ENCODE measurements at regions not wholly inside any gene's neighbourhood (a gene's known extent, or its start where the extent isn't known, plus 50 kb on each side); places are given as distances from the start of the nearest gene placed in this dataset.

DNA sequence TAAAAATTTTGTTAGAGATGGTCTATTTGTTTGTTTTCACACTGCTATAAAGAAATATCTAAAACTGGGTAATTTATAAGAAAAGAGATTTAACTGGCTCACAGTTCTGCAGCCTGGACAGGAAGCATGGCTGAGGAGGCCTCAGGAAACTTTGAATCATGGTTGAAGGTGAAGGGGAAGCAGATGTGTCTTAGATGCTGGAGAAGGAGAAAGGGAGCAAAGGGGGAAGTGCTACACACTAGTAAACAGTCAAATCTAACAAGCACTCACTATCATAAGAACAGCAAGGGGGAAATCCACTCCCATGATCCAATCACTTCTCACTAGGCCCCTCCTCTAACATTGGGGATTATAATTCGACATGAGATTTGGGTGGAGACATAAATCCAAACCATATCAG lies 76.8 kb upstream of the COL24A1 start:
- no peak overlapping the region for H3K9ac ChIP-seq (ENCODE audit: low read length in 5 of 5)
- H3K4me3 ChIP-seq (ENCODE audit: low read depth in 1 of 5, low read length in 5 of 5) = no peak overlapping the region
- no peak overlapping the region for H3K27ac ChIP-seq (ENCODE audit: low read depth, low read length)
- no peaks in the 10 kb centered on the region for H3K4me1 ChIP-seq (ENCODE audit: control insufficient read depth in 5 of 5, insufficient read depth in 5 of 5, low read length in 5 of 5)
- no peaks in the 10 kb centered on the region for H3K27me3 ChIP-seq (ENCODE audit: control insufficient read depth in 5 of 5, insufficient read depth in 4 of 5, low read length in 5 of 5)
- no peaks in the 10 kb centered on the region for H3K36me3 ChIP-seq (ENCODE audit: control insufficient read depth in 5 of 5, insufficient read depth in 5 of 5, low read length in 5 of 5)
- H3K9me3 ChIP-seq (ENCODE audit: control insufficient read depth in 5 of 5, low read length in 5 of 5) = peaks cover 0 to 5% (median 2%) of the 10 kb centered on the region in 5 donors

DNA sequence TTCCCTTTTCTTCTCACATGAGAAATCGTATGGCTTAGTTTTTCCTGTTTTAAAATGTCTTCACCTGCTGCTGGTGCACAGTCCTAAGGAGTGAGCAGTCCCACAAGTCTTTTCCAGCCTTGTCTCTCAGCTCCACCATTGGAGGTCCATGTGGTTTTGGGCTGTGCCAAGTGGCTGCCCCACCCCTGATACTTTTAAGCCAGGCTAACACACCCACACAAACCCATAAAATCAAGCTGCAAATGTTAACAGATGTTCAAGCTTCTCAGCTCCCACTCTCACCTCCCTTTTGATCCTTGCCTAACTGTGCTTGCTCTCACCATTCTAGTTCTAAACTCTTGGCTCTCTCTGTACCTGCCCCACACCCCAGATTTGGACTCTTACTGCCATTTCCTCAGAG lies 74.5 kb upstream of the COL24A1 start:
- Histone ChIP-seq H3K27ac (ENCODE audit: low read depth, low read length) (no peak overlapping the region), H3K4me1 (ENCODE audit: control insufficient read depth in 5 of 5, insufficient read depth in 5 of 5, low read length in 5 of 5) (no peaks in the 10 kb centered on the region), H3K9ac (ENCODE audit: low read length in 5 of 5) (no peak overlapping the region), H3K9me3 (ENCODE audit: control insufficient read depth in 5 of 5, low read length in 5 of 5) (peaks cover 0 to 2% (median under 1%) of the 10 kb centered on the region in 5 donors), H3K36me3 (ENCODE audit: control insufficient read depth in 5 of 5, insufficient read depth in 5 of 5, low read length in 5 of 5) (no peaks in the 10 kb centered on the region), H3K27me3 (ENCODE audit: control insufficient read depth in 5 of 5, insufficient read depth in 4 of 5, low read length in 5 of 5) (no peaks in the 10 kb centered on the region), H3K4me3 (ENCODE audit: low read depth in 1 of 5, low read length in 5 of 5) (no peak overlapping the region)

DNA sequence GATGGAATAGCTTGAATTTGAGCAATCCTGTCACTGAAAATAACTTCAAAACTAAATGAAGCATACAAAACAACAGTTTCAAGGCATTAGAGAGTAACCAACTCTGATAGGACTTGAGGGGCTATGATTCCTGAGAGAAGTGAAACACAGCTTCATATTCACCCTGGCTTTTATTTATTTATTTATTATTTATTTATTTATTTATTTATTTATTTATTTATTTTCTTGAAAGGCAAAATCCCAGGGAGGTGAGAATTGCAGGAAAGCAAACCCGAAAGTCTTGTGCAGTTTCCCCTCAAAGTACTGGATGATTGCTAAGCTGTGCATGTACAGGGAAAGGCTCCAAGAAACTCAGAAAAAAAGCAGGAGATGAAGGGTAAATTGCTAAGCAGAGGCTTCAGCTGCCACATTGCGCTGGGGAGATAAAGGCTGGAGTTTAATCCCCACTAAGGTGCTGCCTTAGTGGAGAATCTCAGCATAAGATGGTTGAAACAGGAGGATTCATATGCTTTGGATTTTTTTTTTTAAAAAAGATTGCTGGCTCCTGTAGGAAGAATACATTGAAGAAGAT lies 72.9 kb upstream of the COL24A1 start:
- Histone ChIP-seq H3K9me3 (ENCODE audit: control insufficient read depth in 5 of 5, low read length in 5 of 5) (no peaks in the 10 kb centered on the region), H3K27me3 (ENCODE audit: control insufficient read depth in 5 of 5, insufficient read depth in 4 of 5, low read length in 5 of 5) (no peaks in the 10 kb centered on the region), H3K36me3 (ENCODE audit: control insufficient read depth in 5 of 5, insufficient read depth in 5 of 5, low read length in 5 of 5) (no peaks in the 10 kb centered on the region), H3K9ac (ENCODE audit: low read length in 5 of 5) (no peak overlapping the region), H3K4me1 (ENCODE audit: control insufficient read depth in 5 of 5, insufficient read depth in 5 of 5, low read length in 5 of 5) (no peaks in the 10 kb centered on the region), H3K27ac (ENCODE audit: low read depth, low read length) (no peak overlapping the region), H3K4me3 (ENCODE audit: low read depth in 1 of 5, low read length in 5 of 5) (no peak overlapping the region)

DNA sequence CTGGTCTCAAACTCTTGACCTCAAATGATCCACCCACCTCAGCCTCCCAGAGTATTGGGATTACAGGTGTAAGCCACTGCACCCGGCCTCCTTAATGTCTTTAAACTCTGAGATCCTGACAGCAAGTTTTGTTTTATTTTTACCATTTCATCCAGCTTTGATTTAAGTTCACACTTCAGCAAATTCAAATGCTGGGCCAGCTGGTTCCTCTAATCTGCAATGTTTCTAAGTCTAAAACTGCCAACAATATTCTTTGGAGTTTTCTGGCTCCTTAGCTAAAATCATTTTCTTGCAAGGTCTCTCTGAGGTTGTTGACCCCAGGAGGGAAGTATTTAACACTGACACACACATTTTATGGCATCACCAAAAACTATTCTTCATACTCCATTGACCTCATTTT lies 72.0 kb upstream of the COL24A1 start:
- Histone ChIP-seq H3K36me3 (ENCODE audit: control insufficient read depth in 5 of 5, insufficient read depth in 5 of 5, low read length in 5 of 5) (no peaks in the 10 kb centered on the region), H3K27ac (ENCODE audit: low read depth, low read length) (no peak overlapping the region), H3K4me3 (ENCODE audit: low read depth in 1 of 5, low read length in 5 of 5) (no peak overlapping the region), H3K4me1 (ENCODE audit: control insufficient read depth in 5 of 5, insufficient read depth in 5 of 5, low read length in 5 of 5) (no peaks in the 10 kb centered on the region), H3K9ac (ENCODE audit: low read length in 5 of 5) (no peak overlapping the region), H3K9me3 (ENCODE audit: control insufficient read depth in 5 of 5, low read length in 5 of 5) (no peaks in the 10 kb centered on the region), H3K27me3 (ENCODE audit: control insufficient read depth in 5 of 5, insufficient read depth in 4 of 5, low read length in 5 of 5) (no peaks in the 10 kb centered on the region)

DNA sequence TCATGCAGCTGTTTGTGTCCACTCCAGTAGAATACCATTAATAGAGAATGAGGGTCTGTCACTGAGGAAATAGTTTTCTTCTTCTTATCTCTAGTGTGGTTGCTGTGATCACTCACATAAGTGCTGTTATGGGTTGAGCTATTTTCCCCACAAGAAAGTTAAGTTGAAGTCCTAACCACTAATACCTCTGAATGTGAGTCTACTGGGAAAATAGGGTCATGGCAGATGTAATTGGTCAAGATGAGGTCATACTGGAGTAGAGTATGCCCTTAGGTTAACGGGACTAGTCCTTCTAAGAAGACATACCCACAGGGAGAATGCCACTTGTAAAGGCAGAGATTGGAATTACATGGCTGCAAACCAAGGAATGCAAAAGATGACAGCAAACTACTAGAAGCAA lies 70.5 kb upstream of the COL24A1 start:
- no peaks in the 10 kb centered on the region for H3K27me3 ChIP-seq (ENCODE audit: control insufficient read depth in 5 of 5, insufficient read depth in 4 of 5, low read length in 5 of 5)
- H3K9me3 ChIP-seq (ENCODE audit: control insufficient read depth in 5 of 5, low read length in 5 of 5) = no peaks in the 10 kb centered on the region
- no peak overlapping the region for H3K4me3 ChIP-seq (ENCODE audit: low read depth in 1 of 5, low read length in 5 of 5)
- H3K4me1 ChIP-seq (ENCODE audit: control insufficient read depth in 5 of 5, insufficient read depth in 5 of 5, low read length in 5 of 5) = no peaks in the 10 kb centered on the region
- H3K9ac ChIP-seq (ENCODE audit: low read length in 5 of 5) = no peak overlapping the region
- no peaks in the 10 kb centered on the region for H3K36me3 ChIP-seq (ENCODE audit: control insufficient read depth in 5 of 5, insufficient read depth in 5 of 5, low read length in 5 of 5)
- H3K27ac ChIP-seq (ENCODE audit: low read depth, low read length) = no peak overlapping the region

DNA sequence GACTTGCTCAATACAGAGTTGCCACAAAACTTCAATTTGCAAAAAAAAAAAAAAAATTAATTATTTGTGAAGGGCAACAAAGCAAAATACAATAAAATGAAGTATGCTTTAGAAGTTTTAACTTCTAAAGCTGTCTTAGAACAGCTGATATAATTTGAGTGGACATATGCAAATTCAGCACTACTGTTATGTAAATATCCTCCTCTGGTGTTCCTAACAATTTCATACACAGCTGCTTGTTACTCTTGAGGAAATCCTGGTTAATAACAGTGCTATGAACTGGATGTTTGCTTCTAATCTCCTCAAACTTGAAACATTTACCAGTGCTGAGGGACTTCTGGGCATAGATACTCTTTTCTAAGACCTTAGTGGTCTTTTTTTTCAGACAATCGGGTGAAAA lies 69.6 kb upstream of the COL24A1 start:
- Histone ChIP-seq H3K27ac (ENCODE audit: low read depth, low read length) (no peak overlapping the region), H3K27me3 (ENCODE audit: control insufficient read depth in 5 of 5, insufficient read depth in 4 of 5, low read length in 5 of 5) (no peaks in the 10 kb centered on the region), H3K9ac (ENCODE audit: low read length in 5 of 5) (no peak overlapping the region), H3K4me3 (ENCODE audit: low read depth in 1 of 5, low read length in 5 of 5) (no peak overlapping the region), H3K9me3 (ENCODE audit: control insufficient read depth in 5 of 5, low read length in 5 of 5) (no peaks in the 10 kb centered on the region), H3K36me3 (ENCODE audit: control insufficient read depth in 5 of 5, insufficient read depth in 5 of 5, low read length in 5 of 5) (no peaks in the 10 kb centered on the region), H3K4me1 (ENCODE audit: control insufficient read depth in 5 of 5, insufficient read depth in 5 of 5, low read length in 5 of 5) (no peaks in the 10 kb centered on the region)

DNA sequence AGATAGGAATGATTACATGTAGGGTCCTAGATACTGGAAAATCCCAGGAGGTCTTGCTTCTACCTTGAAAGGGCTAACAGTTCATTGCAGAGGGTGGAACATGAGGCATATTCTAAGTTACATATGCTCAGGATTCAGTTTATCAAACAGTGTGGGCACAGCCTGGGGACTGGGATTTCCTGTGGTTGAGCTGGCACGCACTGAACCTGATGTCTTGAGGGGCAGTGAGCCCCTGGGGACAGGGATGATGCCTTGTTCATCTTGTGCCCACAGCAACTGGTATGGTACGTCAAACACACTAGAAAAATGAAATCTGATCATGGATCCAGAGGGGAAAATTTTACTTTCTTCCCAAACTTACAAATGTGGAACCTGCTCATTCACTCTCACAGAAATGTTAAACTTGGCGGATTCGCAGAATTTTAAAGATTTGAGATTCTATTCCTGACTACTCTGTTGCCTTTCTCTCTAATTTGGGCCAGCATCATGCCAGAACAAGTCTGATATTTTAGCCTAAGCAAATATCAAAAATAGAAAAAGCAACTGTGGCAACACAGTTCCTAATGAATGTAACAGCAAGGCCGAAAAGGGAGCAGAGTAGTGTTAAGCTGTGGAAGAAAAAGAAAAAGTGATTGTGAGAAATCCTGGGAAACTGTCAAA lies 68.2 kb upstream of the COL24A1 start:
- H3K9me3 ChIP-seq (ENCODE audit: control insufficient read depth in 5 of 5, low read length in 5 of 5) = no peaks in the 10 kb centered on the region
- no peak overlapping the region for H3K27ac ChIP-seq (ENCODE audit: low read depth, low read length)
- H3K36me3 ChIP-seq (ENCODE audit: control insufficient read depth in 5 of 5, insufficient read depth in 5 of 5, low read length in 5 of 5) = no peaks in the 10 kb centered on the region
- H3K4me3 ChIP-seq (ENCODE audit: low read depth in 1 of 5, low read length in 5 of 5) = no peak overlapping the region
- H3K27me3 ChIP-seq (ENCODE audit: control insufficient read depth in 5 of 5, insufficient read depth in 4 of 5, low read length in 5 of 5) = no peaks in the 10 kb centered on the region
- H3K9ac ChIP-seq (ENCODE audit: low read length in 5 of 5) = no peak overlapping the region
- no peaks in the 10 kb centered on the region for H3K4me1 ChIP-seq (ENCODE audit: control insufficient read depth in 5 of 5, insufficient read depth in 5 of 5, low read length in 5 of 5)

DNA sequence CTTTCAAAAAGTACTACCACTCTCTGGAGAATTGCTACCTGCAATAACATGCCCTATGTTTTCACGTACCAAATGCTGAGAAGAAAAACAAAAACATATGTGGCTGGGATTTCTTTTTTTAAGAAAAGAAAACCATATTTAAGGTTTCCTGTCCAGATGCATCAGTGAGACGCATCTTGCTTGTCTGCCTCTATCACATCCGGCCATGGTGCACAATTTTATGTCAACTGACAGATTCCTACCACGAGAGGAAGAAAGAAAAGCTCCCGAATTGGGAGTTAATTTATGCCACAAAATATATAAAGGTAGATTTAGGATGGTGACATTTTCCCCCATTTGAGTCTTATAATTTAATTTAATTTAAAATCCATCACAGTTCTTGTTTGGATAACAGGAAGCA lies 62.3 kb upstream of the COL24A1 start:
- Histone ChIP-seq H3K4me1 (ENCODE audit: control insufficient read depth in 5 of 5, insufficient read depth in 5 of 5, low read length in 5 of 5) (no peaks in the 10 kb centered on the region), H3K9me3 (ENCODE audit: control insufficient read depth in 5 of 5, low read length in 5 of 5) (no peaks in the 10 kb centered on the region), H3K9ac (ENCODE audit: low read length in 5 of 5) (no peak overlapping the region), H3K27me3 (ENCODE audit: control insufficient read depth in 5 of 5, insufficient read depth in 4 of 5, low read length in 5 of 5) (no peaks in the 10 kb centered on the region), H3K36me3 (ENCODE audit: control insufficient read depth in 5 of 5, insufficient read depth in 5 of 5, low read length in 5 of 5) (no peaks in the 10 kb centered on the region), H3K4me3 (ENCODE audit: low read depth in 1 of 5, low read length in 5 of 5) (no peak overlapping the region), H3K27ac (ENCODE audit: low read depth, low read length) (no peak overlapping the region)

DNA sequence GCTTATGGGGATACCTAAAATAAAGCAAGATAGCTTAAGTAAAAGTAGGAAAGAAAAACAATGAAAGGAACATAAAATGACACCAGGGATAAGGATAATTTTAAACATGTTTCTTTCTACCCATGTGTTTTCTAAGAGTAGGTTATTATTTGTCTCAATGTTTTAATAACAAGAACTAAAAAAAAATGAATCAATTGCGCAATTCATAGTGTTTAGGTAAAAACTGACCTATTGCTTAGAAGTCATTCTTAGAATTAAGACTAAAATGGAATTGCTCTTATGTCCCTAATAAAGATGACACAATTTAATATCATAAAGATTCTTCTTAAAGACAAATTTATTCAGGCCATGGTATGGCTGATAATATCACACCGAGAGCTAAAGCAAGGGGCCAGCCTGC lies 58.0 kb upstream of the COL24A1 start:
- Histone ChIP-seq H3K9me3 (ENCODE audit: control insufficient read depth in 5 of 5, low read length in 5 of 5) (no peaks in the 10 kb centered on the region), H3K27me3 (ENCODE audit: control insufficient read depth in 5 of 5, insufficient read depth in 4 of 5, low read length in 5 of 5) (no peaks in the 10 kb centered on the region), H3K4me3 (ENCODE audit: low read depth in 1 of 5, low read length in 5 of 5) (no peak overlapping the region), H3K9ac (ENCODE audit: low read length in 5 of 5) (no peak overlapping the region), H3K36me3 (ENCODE audit: control insufficient read depth in 5 of 5, insufficient read depth in 5 of 5, low read length in 5 of 5) (no peaks in the 10 kb centered on the region), H3K4me1 (ENCODE audit: control insufficient read depth in 5 of 5, insufficient read depth in 5 of 5, low read length in 5 of 5) (no peaks in the 10 kb centered on the region), H3K27ac (ENCODE audit: low read depth, low read length) (no peak overlapping the region)

DNA sequence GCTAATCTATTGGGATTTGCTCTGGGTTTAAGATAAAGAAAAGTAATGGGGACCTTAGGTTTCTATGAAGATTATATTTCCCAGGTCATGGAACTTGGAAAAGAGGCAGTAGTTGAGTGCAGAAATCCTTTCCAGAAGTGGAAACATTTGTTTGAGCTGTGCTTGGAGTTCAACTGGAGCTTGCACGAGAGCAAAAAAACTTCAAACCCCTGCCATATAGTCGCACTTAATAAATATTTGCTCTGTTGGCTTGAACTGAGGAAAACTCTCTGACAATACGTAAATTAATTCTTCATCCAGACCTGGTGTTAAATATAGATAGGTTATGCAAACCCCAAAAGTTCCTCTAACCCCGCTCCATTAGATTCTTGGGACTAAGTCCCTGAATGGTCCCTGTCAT lies 52.8 kb upstream of the COL24A1 start:
- no peak overlapping the region for H3K27ac ChIP-seq (ENCODE audit: low read depth, low read length)
- no peaks in the 10 kb centered on the region for H3K36me3 ChIP-seq (ENCODE audit: control insufficient read depth in 5 of 5, insufficient read depth in 5 of 5, low read length in 5 of 5)
- no peak overlapping the region for H3K4me3 ChIP-seq (ENCODE audit: low read depth in 1 of 5, low read length in 5 of 5)
- H3K27me3 ChIP-seq (ENCODE audit: control insufficient read depth in 5 of 5, insufficient read depth in 4 of 5, low read length in 5 of 5) = no peaks in the 10 kb centered on the region
- no peaks in the 10 kb centered on the region for H3K9me3 ChIP-seq (ENCODE audit: control insufficient read depth in 5 of 5, low read length in 5 of 5)
- H3K4me1 ChIP-seq (ENCODE audit: control insufficient read depth in 5 of 5, insufficient read depth in 5 of 5, low read length in 5 of 5) = no peaks in the 10 kb centered on the region
- no peak overlapping the region for H3K9ac ChIP-seq (ENCODE audit: low read length in 5 of 5)
